Umbilical cord (tissue), 1 donor: ENCODE measurements at regions not wholly inside any gene's neighbourhood (a gene's known extent, or its start where the extent isn't known, plus 50 kb on each side); places are given as distances from the start of the nearest gene placed in this dataset.
A peak's percentile ranks its signal among the peaks of the same experiment; 100 is the strongest.

Experiments used
- DNase-seq: peaks from one replicate; pipeline ENCODE4 v3.0.0-alpha.2; 2015; ENCODE audit warnings: low spot score

DNA sequence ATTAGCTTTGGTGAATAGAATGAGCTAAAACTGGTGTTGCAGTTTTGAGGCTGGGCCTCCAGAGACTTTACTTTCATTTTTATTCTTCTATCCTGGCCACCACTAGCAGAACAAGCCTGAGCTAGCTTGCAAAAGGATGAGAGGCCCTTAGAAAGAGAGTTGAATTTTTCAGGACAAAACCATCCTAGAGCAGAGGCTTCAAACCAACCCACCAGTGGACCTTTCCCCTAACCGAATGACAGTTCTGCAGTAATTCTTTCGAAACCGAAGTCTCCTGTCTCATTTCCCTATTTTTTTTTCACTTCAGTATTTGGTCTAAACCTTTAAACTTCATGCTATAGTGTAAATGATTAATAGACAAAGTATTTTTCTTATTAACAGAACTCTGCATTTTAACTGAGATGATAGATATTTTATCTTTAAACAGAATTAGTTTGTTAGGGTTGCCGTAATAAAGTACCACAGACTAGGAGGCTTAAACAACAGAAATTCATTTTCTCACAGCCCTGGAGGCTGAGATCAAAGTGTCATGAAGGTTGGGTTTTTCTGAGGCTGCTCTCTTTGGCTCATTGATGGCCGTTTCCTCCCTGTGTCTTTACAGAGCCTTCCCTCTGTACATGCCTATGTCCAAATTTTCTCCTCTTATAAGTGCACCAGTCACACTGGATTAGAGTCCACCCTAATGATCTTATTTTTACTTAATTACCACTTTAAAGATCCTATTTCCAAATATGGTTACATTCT, 80.6 kb upstream of the PAK5 start:
- DNase-seq = no peak

DNA sequence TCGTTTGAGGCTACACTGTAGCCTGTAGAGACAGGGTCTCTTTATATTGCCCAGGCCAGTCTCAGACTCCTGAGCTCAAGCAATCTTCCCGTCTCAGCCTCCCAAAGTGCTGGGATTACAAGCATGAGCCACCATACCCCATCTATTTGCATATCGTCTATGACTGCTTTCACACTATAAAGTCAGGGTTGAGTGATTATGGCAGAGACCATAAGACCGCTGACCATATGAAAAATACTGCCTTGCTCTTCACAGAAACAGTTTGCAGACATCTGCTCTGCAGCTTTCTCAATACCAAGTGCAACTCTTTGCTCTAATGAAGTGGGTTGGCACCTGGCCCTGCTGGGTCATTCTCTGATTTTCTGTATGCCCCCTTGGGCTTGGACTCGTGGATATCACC, 79.5 kb upstream of the PAK5 start:
- no peak for DNase-seq

DNA sequence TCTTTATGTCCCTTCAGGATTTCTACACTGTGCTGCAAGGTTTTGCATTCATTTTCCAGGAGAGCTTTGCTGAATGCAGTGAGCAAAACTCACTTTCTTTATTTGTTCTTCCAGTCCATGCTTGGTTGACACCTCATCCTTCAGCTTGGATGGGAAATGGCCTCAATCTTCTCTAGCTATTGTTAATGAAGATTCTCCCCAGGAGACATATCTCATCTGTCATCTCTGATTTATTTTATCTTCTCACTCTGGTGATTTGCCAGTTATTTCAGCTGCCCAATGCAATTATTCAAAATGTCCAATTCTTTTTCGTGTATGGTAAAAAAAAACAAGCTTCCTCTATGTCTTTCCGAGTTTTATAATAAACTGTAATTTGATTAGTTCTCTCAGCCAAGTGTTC, 77.9 kb upstream of the PAK5 start:
- no peak for DNase-seq

GRCh38 chr20:9912858-9913434, 74.1 kb upstream of the PAK5 start:
- DNase-seq = peak; percentile 57

DNA sequence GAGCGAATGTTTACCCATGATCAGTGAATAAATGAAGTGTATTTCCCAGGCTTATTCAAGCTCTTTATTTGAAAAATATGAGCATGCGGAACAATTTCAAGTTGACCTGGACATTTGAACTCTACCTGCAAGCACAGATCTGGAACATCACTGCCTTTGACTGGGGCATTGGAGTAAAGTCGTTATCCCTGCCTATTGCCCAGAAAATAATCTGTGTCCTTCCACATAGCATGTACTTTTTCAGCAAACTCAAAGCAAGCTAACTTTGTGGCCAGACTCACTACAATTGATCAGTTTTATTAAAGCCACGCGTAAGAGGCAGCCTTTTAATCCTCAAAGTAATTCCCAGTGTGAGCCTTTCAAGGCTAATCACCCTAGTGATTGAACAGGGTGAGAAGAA, 73.4 kb upstream of the PAK5 start:
- DNase-seq = no peak

DNA sequence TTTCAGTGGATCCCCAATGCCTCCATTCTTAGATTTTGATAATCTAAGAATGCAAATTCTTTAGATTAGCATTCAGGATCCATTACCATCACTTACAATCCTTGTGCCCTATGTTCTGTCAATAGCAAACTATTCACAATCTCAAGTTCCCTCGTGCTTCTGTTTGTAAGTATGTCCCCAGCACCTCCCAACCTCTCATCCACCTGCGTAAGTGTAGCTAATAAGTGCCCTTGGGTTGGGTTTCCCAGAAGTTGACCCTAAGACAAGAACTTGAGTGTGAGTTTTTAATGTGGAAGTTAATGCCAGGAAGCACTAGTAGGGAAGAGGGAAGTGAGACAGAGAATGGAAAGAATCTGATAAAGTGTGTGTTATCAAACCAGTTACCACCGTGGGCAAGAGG, 72.6 kb upstream of the PAK5 start:
- DNase-seq = no peak

DNA sequence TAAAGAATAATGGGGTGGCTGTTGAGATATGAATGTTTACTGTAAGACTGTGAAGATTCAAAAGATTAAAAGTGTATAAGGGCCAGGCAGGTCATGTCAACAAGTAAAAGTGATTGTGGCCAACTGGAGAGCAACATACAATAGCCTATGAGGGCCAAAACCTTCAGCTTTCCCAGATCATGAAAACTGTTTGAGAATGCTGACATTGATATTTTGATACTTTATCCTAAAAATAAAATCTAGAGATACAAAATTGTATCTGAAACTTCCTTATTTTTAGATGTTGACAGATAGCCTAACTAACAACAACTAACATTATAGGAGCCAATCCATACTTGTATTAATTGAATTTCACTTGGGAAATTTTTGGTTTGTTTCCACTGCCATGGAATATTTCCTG, 70.3 kb upstream of the PAK5 start:
- DNase-seq = no peak

GRCh38 chr20:9903048-9903655, 64.3 kb upstream of the PAK5 start:
- DNase-seq = no peak

GRCh38 chr20:9889270-9889981, 50.5 kb upstream of the PAK5 start:
- no peak for DNase-seq
